ENCODE measurements at regions not wholly inside any gene's neighbourhood (a gene's known extent, or its start where the extent isn't known, plus 50 kb on each side); places are given as distances from the start of the nearest gene placed in this dataset.
"Not testable (repeated sequence)": the region's sequence is repeated elsewhere in the genome, so short reads cannot be mapped to it uniquely, and the experiment has no call there.

GRCh38 chr10:130351466-130352290 lies 215.5 kb downstream of the GLRX3 start:
- DNase-seq, result no peak

GRCh38 chr10:130352291-130352645 lies 216.1 kb downstream of the GLRX3 start:
- DNase-seq, result no peak

GRCh38 chr10:130353928-130354572 lies 217.9 kb downstream of the GLRX3 start:
- no peak for DNase-seq

GRCh38 chr10:130354573-130354954 lies 218.4 kb downstream of the GLRX3 start:
- DNase-seq, result no peak

GRCh38 chr10:130354976-130355795 lies 219.0 kb downstream of the GLRX3 start:
- no peak for DNase-seq

GRCh38 chr10:130356429-130356828 lies 220.2 kb downstream of the GLRX3 start:
- DNase-seq, result not testable (repeated sequence)

- no peak for DNase-seq
Observed at GRCh38 chr10:130357226-130357625, 221.0 kb downstream of the GLRX3 start.

GRCh38 chr10:130357951-130358350 lies 221.8 kb downstream of the GLRX3 start:
- DNase-seq, result no peak

GRCh38 chr10:130358981-130359650 lies 222.9 kb downstream of the GLRX3 start:
- no peak for DNase-seq

- DNase-seq, result no peak
Observed at GRCh38 chr10:130359711-130360110, 223.5 kb downstream of the GLRX3 start.

- DNase-seq, result no peak
Observed at GRCh38 chr10:130360826-130361311, 224.7 kb downstream of the GLRX3 start.

GRCh38 chr10:130361351-130362105 lies 225.3 kb downstream of the GLRX3 start:
- DNase-seq, result no peak

GRCh38 chr10:130362308-130362761 lies 226.1 kb downstream of the GLRX3 start:
- no peak for DNase-seq

GRCh38 chr10:130363051-130363450 lies 226.9 kb downstream of the GLRX3 start:
- no peak for DNase-seq

GRCh38 chr10:130363899-130364445 lies 227.8 kb downstream of the GLRX3 start:
- no peak for DNase-seq

- no peak for DNase-seq
Observed at GRCh38 chr10:130364631-130365411, 228.6 kb downstream of the GLRX3 start.

- no peak for DNase-seq
Observed at GRCh38 chr10:130368761-130369560, 232.8 kb downstream of the GLRX3 start.

GRCh38 chr10:130369645-130370381 lies 233.6 kb downstream of the GLRX3 start:
- DNase-seq, result no peak

Data from muscle of arm (tissue), 1 donor.